ENCODE measurements at regions not wholly inside any gene's neighbourhood (a gene's known extent, or its start where the extent isn't known, plus 50 kb on each side); places are given as distances from the start of the nearest gene placed in this dataset.
"Not testable (repeated sequence)": the region's sequence is repeated elsewhere in the genome, so short reads cannot be mapped to it uniquely, and the experiment has no call there.

DNA sequence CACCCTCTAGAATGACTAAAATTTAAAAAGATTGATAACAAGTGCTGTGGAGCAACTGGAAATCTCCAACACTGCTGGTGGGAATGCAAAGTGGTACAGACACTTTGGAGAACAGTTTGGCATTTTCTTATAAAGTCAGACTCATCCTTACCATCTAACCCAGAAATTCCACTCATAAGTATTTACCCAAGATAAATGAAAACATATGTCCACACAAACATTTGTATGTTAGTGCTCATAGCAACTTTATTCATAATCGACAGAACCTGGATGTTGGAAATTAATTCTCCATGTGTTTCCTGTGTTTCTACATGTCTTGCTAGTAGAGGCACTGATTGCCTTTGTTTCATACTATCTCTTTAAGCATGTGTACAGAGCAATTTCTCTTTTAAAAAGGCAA lies 282.4 kb downstream of the AHR start:
- intact Hi-C loops (cut with DNase I), result no loop called here
- Histone ChIP-seq H3K27ac (no peak overlapping the region), H3K36me3 (replicated peaks in 1 of 2; ENCODE audit: insufficient read depth in 1 of 2, low read depth in 2 of 2) (no peaks in the 10 kb centered on the region), H3K4me3 (no peak overlapping the region), H3K9me3 (no peaks in the 10 kb centered on the region), H3K4me1 (no peaks in the 10 kb centered on the region), H3K27me3 (no peaks in the 10 kb centered on the region)
- WGBS, 2 donors, result 53 to 85% methylated on average over 1 of the region's 1 CpG
- TF ChIP-seq, protein P1, sequence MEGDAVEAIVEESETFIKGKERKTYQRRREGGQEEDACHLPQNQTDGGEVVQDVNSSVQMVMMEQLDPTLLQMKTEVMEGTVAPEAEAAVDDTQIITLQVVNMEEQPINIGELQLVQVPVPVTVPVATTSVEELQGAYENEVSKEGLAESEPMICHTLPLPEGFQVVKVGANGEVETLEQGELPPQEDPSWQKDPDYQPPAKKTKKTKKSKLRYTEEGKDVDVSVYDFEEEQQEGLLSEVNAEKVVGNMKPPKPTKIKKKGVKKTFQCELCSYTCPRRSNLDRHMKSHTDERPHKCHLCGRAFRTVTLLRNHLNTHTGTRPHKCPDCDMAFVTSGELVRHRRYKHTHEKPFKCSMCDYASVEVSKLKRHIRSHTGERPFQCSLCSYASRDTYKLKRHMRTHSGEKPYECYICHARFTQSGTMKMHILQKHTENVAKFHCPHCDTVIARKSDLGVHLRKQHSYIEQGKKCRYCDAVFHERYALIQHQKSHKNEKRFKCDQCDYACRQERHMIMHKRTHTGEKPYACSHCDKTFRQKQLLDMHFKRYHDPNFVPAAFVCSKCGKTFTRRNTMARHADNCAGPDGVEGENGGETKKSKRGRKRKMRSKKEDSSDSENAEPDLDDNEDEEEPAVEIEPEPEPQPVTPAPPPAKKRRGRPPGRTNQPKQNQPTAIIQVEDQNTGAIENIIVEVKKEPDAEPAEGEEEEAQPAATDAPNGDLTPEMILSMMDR (IDR thresholded peaks at IDR 0.05), result no peak
- TF ChIP-seq POLR2A (IDR thresholded peaks at IDR 0.05), result no peak
- no peak for DNase-seq
- ATAC-seq, result no peak

- Histone ChIP-seq H3K9me3 (no peaks in the 10 kb centered on the region), H3K27ac (no peak overlapping the region), H3K4me3 (no peak overlapping the region), H3K27me3 (no peaks in the 10 kb centered on the region), H3K4me1 (no peaks in the 10 kb centered on the region), H3K36me3 (replicated peaks in 1 of 2; ENCODE audit: insufficient read depth in 1 of 2, low read depth in 2 of 2) (no peaks in the 10 kb centered on the region)
- WGBS, 2 donors, result 56 to 66% methylated on average over 1 of the region's 1 CpG
- ATAC-seq, result no peak
- DNase-seq, result no peak
- TF ChIP-seq, protein P1 (IDR thresholded peaks at IDR 0.05), result no peak
- TF ChIP-seq POLR2A (IDR thresholded peaks at IDR 0.05), result no peak
- intact Hi-C loops (cut with DNase I), result no loop called here
These were observed 282.8 kb downstream of the AHR start for GRCh38 chr7:17581301-17581700.

DNA sequence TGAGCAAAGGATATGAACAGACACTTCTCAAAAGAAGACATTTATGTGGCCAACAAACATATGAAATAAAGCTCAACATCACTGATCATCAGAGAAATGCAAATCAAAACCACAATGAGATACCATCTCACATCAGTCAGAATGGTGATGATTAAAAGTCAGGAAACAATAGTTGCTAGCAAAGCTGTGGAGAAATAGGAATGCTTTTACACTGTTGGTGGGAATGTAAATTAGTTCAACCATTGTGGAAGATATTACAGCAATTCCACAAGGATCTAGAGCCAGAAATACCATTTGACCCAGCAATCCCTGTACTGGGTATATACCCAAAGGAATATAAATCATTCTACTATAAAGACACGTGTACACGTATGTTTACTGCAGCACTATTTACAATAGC lies 284.2 kb downstream of the AHR start:
- H3K4me1 ChIP-seq; H3K9me3 ChIP-seq; H3K27me3 ChIP-seq; DNase-seq; H3K36me3 ChIP-seq (replicated peaks in 1 of 2; ENCODE audit: insufficient read depth in 1 of 2, low read depth in 2 of 2); intact Hi-C loops (cut with DNase I); ATAC-seq; H3K4me3 ChIP-seq; H3K27ac ChIP-seq: not testable (repeated sequence)
- WGBS, 2 donors, result 78 to 83% methylated on average over 2 of the region's 2 CpGs

- H3K4me3 ChIP-seq, result no peak overlapping the region
- H3K27me3 ChIP-seq, result no peaks in the 10 kb centered on the region
- H3K27ac ChIP-seq, result no peak overlapping the region
- no peak for ATAC-seq
- TF ChIP-seq, protein P1 (IDR thresholded peaks at IDR 0.05), result no peak
- TF ChIP-seq POLR2A (IDR thresholded peaks at IDR 0.05), result no peak
- no peaks in the 10 kb centered on the region for H3K9me3 ChIP-seq
- H3K4me1 ChIP-seq, result no peaks in the 10 kb centered on the region
- intact Hi-C loops (cut with DNase I), result no loop called here
- no peaks in the 10 kb centered on the region for H3K36me3 ChIP-seq (replicated peaks in 1 of 2; ENCODE audit: insufficient read depth in 1 of 2, low read depth in 2 of 2)
- 79 to 91% methylated on average over 1 of the region's 1 CpG for WGBS, 2 donors
- DNase-seq, result no peak
These were observed 285.3 kb downstream of the AHR start for GRCh38 chr7:17583786-17584185.

DNA sequence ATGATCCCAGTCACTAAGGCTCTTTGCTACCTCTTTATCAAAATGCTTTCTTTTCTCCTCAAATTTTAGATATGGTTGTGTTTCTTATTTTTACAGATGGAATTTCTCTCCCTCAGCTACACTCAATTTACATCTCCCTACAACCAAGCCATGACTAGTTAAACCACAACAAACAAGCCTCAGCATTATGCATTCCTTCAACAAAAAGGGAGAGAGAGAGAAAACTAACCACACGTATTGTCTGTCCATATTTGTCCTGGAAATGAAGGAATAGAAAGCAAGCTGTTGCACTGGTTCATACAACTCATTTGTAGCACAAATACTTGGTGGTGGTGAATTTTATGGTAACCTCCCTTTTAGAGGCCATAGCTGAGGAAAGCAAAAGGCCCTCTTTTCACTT lies 286.4 kb downstream of the AHR start:
- no peak for DNase-seq
- Histone ChIP-seq H3K4me3 (no peak overlapping the region), H3K27ac (no peak overlapping the region), H3K36me3 (replicated peaks in 1 of 2; ENCODE audit: insufficient read depth in 1 of 2, low read depth in 2 of 2) (no peaks in the 10 kb centered on the region), H3K4me1 (no peaks in the 10 kb centered on the region), H3K27me3 (no peaks in the 10 kb centered on the region), H3K9me3 (no peaks in the 10 kb centered on the region)
- intact Hi-C loops (cut with DNase I), result no loop called here
- no peak for ATAC-seq
- WGBS, 2 donors, result 37 to 44% methylated on average over 1 of the region's 1 CpG
- no peak for TF ChIP-seq POLR2A (IDR thresholded peaks at IDR 0.05)
- TF ChIP-seq, protein P1 (IDR thresholded peaks at IDR 0.05), result no peak
